Body of pancreas (tissue), 4 donors: ENCODE measurements at regions not wholly inside any gene's neighbourhood (a gene's known extent, or its start where the extent isn't known, plus 50 kb on each side); places are given as distances from the start of the nearest gene placed in this dataset.

ENCODE experiments used
- POLR2A ChIP-seq, 3 donors: fragments of 450-650 bp; IDR thresholded peaks; one replicate each; pipeline ENCODE4 v1.6.1; 2016; ENCODE audit warnings: antibody characterized with exemption in 3 of 3, mild to moderate bottlenecking in 2 of 3
- TF ChIP-seq, protein P1 (sequence below), 7 experiments: fragments of 450-650 bp in 4 of 7; fragments of 200-600 bp in 3 of 7; sonication (generic) in 3 of 7; IDR thresholded peaks; one replicate each; pipeline ENCODE4 v1.5.1; 2016 to 2019; ENCODE audit warnings: antibody characterized with exemption in 7 of 7

GRCh38 chr5:52409835-52410234 is 377.9 kb upstream of the ITGA1 start:
- no peak for TF ChIP-seq POLR2A (IDR thresholded peaks at IDR 0.05)
- TF ChIP-seq, protein P1, sequence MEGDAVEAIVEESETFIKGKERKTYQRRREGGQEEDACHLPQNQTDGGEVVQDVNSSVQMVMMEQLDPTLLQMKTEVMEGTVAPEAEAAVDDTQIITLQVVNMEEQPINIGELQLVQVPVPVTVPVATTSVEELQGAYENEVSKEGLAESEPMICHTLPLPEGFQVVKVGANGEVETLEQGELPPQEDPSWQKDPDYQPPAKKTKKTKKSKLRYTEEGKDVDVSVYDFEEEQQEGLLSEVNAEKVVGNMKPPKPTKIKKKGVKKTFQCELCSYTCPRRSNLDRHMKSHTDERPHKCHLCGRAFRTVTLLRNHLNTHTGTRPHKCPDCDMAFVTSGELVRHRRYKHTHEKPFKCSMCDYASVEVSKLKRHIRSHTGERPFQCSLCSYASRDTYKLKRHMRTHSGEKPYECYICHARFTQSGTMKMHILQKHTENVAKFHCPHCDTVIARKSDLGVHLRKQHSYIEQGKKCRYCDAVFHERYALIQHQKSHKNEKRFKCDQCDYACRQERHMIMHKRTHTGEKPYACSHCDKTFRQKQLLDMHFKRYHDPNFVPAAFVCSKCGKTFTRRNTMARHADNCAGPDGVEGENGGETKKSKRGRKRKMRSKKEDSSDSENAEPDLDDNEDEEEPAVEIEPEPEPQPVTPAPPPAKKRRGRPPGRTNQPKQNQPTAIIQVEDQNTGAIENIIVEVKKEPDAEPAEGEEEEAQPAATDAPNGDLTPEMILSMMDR (IDR thresholded peaks at IDR 0.05), result no peak
